ENCODE measurements at regions not wholly inside any gene's neighbourhood (a gene's known extent, or its start where the extent isn't known, plus 50 kb on each side); places are given as distances from the start of the nearest gene placed in this dataset.

DNA sequence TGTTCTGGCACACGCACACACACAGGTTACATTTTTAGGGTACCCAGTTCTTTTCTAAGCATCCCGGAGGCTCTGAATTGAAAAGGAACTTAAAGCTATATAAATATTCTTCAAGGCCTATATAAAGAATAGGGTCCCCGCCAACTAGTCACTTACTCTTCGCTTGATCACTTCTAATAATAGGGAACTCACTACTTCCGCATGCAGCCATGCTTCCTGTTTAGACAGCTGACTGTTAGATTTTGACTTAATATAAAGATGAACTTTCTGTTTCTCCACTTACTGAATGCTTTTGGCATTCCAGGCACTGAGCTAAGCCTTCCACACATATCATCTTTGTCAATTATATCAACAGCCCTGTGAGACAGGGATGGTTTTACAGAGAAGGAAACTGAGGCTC, 259.6 kb downstream of the TSHZ3 start:
- TF ChIP-seq, protein P1, sequence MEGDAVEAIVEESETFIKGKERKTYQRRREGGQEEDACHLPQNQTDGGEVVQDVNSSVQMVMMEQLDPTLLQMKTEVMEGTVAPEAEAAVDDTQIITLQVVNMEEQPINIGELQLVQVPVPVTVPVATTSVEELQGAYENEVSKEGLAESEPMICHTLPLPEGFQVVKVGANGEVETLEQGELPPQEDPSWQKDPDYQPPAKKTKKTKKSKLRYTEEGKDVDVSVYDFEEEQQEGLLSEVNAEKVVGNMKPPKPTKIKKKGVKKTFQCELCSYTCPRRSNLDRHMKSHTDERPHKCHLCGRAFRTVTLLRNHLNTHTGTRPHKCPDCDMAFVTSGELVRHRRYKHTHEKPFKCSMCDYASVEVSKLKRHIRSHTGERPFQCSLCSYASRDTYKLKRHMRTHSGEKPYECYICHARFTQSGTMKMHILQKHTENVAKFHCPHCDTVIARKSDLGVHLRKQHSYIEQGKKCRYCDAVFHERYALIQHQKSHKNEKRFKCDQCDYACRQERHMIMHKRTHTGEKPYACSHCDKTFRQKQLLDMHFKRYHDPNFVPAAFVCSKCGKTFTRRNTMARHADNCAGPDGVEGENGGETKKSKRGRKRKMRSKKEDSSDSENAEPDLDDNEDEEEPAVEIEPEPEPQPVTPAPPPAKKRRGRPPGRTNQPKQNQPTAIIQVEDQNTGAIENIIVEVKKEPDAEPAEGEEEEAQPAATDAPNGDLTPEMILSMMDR (conservative IDR thresholded peaks at IDR 0.05 in 1 of 2, IDR thresholded peaks at IDR 0.05 in 1 of 2; ENCODE audit: extremely low read depth in 1 of 2, insufficient read depth in 1 of 2, low read depth in 1 of 2, low read length in 2 of 2) = no peak
- TF ChIP-seq EZH2 (IDR thresholded peaks at IDR 0.05; ENCODE audit: borderline replicate concordance, low read length) = no peak

Data from mammary epithelial cell (primary cell).